LHCN-M2 (cell line): ENCODE measurements at regions not wholly inside any gene's neighbourhood (a gene's known extent, or its start where the extent isn't known, plus 50 kb on each side); places are given as distances from the start of the nearest gene placed in this dataset.

ENCODE experiments used
- DNase-seq: peaks from one replicate; pipeline ENCODE4 v3.0.0-alpha.2; 2012; ENCODE audit warnings: low read depth

DNA sequence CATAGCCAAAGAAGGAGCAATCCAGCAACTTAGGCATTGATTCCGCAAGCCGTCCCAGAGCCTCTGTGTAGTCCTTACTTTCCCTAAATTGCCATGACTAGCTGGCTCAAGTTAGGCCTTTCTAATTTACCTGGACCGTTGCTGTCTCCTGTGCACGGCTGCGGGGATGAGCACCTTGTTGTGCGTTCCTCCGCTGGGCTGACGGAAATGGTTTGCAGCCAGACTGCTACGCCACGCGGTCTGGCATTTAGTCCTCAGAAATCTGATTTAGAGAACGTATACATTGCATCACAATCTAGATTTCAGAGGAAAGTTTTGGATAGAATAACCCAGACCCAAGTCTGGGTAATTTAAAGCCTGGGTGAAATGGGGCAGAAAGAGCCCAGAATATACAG is 133.2 kb upstream of the ARHGAP5 start:
- no peak for DNase-seq

DNA sequence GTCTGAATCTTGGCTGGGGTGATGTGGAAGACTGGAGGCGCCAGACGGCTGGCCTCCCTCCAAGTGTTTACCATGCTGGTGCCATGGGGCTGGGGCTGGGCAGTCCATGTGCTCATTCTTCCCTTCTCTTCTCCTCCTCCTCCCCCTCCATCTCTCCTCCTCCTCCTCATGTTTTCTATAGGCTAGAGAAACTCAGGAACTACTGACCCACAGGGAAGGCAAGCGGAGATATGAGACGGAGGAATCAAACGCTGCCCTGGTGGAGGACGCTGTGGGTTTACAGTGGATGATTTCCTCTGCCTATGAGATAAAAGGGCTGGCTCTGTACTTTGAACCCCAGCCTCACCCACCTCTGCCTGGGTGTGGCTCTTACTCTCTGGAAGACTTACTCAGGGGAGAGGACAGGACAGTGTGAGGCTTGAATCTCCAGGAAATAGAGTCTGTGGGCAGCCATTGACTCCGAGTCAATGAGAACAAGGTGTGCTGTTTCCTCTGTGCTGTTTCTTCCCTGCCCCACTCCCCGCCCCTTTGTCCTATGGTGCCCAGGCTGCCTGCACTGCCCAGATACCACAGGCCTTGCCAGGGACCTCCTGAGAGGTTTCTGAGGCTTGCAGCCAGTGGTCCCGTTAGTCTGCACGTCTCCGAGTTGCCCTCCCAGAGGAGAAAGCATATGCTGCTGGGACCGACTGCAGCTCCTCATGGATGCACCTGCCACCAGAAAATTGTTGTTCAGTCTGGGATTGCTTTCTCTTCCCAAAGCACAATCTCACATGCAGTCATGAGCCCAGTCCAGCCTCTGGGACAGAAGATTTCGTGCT is 132.6 kb upstream of the ARHGAP5 start:
- DNase-seq = no peak

DNA sequence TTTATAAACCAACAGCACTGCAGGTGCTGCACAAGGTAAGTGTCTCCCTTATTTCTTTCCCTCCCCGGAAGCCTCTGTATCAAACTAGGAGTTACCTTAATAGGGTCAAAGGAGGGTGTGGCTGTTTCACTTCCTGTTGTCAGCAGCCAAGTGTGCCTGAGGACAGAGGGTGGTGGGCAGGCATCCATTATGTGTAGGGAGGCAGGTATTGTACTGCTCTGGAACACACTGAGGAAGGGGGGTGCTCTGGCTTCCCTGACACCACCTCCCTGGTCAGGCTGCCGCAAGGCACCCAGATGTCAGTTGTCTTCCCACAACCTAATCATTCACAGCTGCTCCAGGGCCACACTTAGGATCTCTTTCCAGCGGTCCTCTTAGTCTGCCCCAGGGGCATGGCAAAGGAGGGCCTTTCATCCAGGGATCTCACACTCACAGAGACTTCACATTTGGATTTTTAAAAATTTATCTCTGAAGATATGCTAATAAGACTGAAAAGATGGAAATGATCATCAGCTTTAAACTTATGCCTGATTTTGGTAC is 132.0 kb upstream of the ARHGAP5 start:
- no peak for DNase-seq

- DNase-seq = no peak
Measured at GRCh38 chr14:31945701-31946100, 131.4 kb upstream of the ARHGAP5 start.

- DNase-seq = no peak
Measured at GRCh38 chr14:31947076-31947475, 130.0 kb upstream of the ARHGAP5 start.

DNA sequence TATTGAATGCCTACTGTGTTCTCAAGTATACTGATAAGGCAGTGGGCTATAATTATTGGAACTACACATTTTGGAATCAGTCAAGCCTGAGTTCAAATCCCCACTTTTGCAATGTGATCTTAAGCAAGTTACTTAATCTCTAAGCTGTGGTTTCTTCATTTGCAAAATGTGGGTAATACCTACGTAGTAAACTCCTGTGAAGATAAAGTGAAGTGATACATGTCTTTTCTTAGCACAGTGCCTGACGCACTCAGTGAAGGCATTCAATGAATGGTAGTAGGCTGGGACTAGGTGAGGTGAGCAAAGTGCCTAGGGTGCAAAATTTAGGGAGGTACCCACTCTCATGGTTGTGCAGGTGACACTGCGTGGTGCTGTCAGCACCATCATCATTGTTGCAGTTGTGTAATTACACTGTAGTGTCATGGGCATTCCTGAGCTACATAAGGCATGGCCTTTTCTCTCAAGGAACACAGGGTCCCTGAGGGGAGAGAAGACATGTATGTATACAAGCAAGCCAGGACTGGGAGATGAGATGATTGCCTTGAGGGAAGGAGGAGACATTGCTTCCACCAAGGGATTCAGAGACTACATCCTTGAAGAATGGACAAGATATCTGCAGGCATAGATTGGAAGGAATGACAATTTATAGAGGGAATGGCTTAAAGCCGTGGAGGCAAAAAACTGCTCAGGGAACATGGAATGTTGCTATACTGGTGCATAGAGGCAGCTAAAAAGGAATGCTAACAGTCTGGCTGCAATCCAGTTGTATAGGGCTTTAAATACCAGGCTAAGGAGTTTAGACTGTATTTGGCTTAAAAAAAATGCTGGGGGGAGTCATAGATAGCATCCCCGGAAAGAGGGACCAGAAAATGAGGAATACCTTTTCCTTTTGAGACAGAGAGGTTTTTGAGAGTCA is 129.2 kb upstream of the ARHGAP5 start:
- no peak for DNase-seq

DNA sequence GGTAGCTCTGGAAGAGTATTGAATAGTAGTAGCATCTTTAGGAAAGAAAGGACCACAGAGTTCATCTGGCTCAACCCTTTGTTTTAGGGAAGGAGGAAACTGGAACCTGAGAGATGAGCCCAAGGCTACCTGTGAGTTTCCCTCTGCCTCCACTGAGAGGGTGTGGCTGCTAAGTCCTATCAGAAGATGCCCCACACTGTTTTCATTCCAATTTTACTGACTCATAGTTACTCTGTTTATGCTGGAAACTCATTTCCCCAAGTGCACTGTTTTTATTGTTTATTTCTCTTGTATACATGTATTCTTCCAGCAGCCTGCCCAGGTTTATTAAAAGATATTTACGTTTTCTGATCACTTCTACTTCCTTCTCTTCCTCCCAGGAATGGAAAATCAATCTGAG is 127.4 kb upstream of the ARHGAP5 start:
- DNase-seq = no peak

- no peak for DNase-seq
Measured at GRCh38 chr14:31950331-31950730, 126.8 kb upstream of the ARHGAP5 start.

GRCh38 chr14:31950764-31951637 is 126.1 kb upstream of the ARHGAP5 start:
- peak; percentile 48 for DNase-seq

DNA sequence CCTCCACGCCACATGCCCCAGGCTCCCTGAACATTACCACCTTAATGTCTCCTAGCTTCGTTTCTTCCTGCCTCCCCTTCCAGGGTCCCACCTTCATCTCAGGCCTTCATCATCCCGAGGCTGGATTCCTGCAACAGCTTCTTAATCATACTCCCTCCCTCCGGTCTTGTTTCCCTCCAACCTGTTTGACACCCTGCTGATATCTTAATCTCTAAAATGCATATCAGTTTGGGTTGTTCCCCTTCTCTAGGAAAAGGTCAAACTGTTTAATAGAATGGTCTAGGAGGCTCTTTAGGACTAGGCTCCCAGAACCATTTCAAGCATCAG is 125.5 kb upstream of the ARHGAP5 start:
- no peak for DNase-seq

DNA sequence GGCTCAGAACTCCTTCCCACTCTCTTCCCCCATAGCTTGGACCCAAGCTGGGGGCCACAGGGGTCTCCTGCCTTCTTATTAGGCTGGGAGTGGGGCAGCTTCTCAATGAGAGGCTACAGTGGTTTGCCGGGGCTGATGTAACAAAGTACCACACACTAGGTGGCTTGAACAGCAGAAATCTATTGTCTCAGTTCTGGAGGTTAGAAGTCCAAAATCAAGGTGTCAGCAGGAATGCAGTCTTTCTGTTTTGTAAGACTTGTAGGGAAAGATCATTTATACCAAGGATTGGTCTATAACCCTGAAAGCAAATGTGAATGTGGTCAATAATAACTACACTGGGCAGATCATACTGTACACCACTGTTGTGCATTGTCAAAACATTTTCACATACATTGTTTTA is 124.5 kb upstream of the ARHGAP5 start:
- DNase-seq = no peak

GRCh38 chr14:31953210-31953609 is 123.9 kb upstream of the ARHGAP5 start:
- no peak for DNase-seq

DNA sequence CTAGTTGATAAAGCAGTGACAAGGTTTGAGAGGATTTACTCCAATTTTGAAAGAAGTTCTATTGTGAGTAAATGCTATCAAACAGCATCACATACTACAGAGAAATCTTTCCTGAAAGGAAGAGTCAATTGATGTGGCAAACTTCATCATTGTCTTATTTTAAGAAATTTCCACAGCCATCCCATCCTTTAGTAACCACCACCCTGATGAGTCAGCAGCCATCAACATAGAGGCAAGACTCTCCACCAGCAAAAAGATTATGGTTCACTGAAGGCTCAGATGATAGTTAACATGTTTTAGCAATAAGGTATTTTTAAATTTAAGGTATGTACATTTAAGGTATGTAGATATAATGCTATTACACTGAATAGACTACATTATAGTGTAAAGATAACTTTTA is 122.1 kb upstream of the ARHGAP5 start:
- DNase-seq = no peak

GRCh38 chr14:31955936-31956579 is 121.0 kb upstream of the ARHGAP5 start:
- no peak for DNase-seq

- DNase-seq = no peak
Measured at GRCh38 chr14:31957565-31957964, 119.5 kb upstream of the ARHGAP5 start.

DNA sequence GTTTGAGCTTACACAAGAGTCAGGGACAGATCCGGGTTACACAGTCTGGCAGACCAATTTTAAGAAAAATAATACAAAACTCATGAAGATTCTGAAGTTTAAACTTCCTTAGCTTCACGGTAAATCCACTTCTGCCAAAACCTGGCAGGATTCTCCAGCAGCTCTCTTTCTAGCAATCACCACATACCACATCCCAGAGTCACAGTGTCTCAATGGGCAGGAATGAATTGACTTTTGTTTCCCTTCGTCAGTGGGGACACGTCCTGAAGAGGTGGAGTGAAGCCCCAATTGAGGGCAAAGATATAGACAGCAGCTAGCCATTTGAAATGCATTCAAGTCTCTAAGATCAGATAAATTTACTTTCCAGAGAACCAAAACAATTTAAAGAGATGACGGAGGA is 117.1 kb upstream of the ARHGAP5 start:
- no peak for DNase-seq

DNA sequence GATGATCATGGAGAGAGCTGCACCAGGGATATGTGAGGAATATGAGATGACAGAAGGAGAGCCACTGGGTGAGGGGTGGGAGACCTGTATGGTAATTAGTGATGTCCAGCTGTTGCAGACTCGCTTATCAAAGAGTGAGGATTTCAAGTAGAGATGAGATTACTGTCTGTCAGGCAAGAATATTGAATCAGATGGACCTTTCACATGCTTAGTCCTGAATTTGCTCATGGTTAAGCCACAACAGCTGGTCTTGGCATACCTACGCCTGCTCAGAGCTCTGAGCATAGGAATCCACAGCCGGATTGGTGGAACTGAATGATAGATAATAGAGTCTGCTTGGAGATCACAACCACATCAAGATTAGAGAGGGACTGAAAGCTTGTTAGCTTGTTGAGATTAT is 115.2 kb upstream of the ARHGAP5 start:
- DNase-seq = peak; percentile 26

- no peak for DNase-seq
Measured at GRCh38 chr14:31962920-31963319, 114.2 kb upstream of the ARHGAP5 start.

- no peak for DNase-seq
Measured at GRCh38 chr14:31963587-31963986, 113.5 kb upstream of the ARHGAP5 start.

GRCh38 chr14:31964490-31964889 is 112.6 kb upstream of the ARHGAP5 start:
- DNase-seq = no peak

DNA sequence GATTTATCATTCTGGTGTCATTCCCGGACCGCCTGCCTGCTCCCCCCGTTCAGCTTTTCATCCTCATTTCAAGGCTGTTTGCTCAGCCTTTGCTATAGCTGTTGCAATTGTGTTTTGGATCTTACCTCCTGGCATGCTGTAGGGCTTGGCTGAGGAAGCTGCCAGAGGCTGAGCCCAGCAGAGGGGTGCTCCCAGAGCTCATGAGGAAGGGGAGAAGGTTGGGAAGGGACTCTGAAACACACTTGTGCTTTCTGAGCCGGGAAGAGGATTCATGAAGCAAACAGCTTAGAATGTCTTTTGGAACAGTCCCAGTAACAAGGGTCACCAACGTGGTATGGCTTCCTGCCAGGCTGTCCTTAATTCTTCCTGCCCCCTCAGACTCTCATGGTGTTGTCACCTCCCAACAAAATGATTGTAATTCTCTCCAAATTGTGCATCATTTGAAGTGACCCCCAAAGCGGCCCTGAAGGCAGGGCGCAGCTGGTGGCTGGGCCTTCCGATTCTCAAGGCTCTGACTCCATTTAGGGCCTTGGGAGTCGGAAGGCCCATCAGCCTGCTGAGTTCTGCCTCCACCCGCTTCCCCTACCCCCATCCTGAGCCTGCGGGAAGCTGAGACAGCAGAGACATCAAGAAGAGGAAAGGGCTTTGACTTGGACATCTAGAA is 111.9 kb upstream of the ARHGAP5 start:
- no peak for DNase-seq
